Hepatic stellate cell (primary cell): ENCODE measurements at regions not wholly inside any gene's neighbourhood (a gene's known extent, or its start where the extent isn't known, plus 50 kb on each side); places are given as distances from the start of the nearest gene placed in this dataset.
A peak's percentile ranks its signal among the peaks of the same experiment; 100 is the strongest.

Source experiments
- DNase-seq: peaks from one replicate; pipeline ENCODE4 v3.0.0; 2011; ENCODE audit warnings: low spot score

- DNase-seq, result no peak
Observed at GRCh38 chr7:136807598-136807997, 60.9 kb upstream of the CHRM2 start.

- no peak for DNase-seq
Observed at GRCh38 chr7:136803028-136803427, 65.4 kb upstream of the CHRM2 start.

- DNase-seq, result no peak
Observed at GRCh38 chr7:136783934-136784333, 84.5 kb upstream of the CHRM2 start.

GRCh38 chr7:136741941-136742340 is 126.5 kb upstream of the CHRM2 start:
- no peak for DNase-seq

- DNase-seq, result no peak
Observed at GRCh38 chr7:136728945-136729344, 139.5 kb upstream of the CHRM2 start.

- DNase-seq, result no peak
Observed at GRCh38 chr7:136726460-136726859, 142.0 kb upstream of the CHRM2 start.

GRCh38 chr7:136717910-136718557 is 150.4 kb upstream of the CHRM2 start:
- no peak for DNase-seq

- no peak for DNase-seq
Observed at GRCh38 chr7:136714062-136714461, 154.4 kb upstream of the CHRM2 start.

- DNase-seq, result no peak
Observed at GRCh38 chr7:136710751-136711150, 157.7 kb upstream of the CHRM2 start.

- DNase-seq, result no peak
Observed at GRCh38 chr7:136709876-136710275, 158.6 kb upstream of the CHRM2 start.

GRCh38 chr7:136702913-136703312 is 165.5 kb upstream of the CHRM2 start:
- no peak for DNase-seq

GRCh38 chr7:136698977-136699376 is 169.5 kb upstream of the CHRM2 start:
- no peak for DNase-seq

- no peak for DNase-seq
Observed at GRCh38 chr7:136698231-136698630, 170.2 kb upstream of the CHRM2 start.

- no peak for DNase-seq
Observed at GRCh38 chr7:136697271-136697670, 171.2 kb upstream of the CHRM2 start.

- no peak for DNase-seq
Observed at GRCh38 chr7:136693166-136694119, 175.0 kb upstream of the CHRM2 start.

GRCh38 chr7:136692221-136692620 is 176.2 kb upstream of the CHRM2 start:
- DNase-seq, result no peak

- no peak for DNase-seq
Observed at GRCh38 chr7:136688601-136689000, 179.9 kb upstream of the CHRM2 start.

- peak; percentile 8 for DNase-seq
Observed at GRCh38 chr7:136687693-136688322, 180.6 kb upstream of the CHRM2 start.

GRCh38 chr7:136685501-136686173 is 182.8 kb upstream of the CHRM2 start:
- no peak for DNase-seq

GRCh38 chr7:136677471-136678365 is 190.7 kb upstream of the CHRM2 start:
- DNase-seq, result peak; percentile 5

- DNase-seq, result no peak
Observed at GRCh38 chr7:136667584-136667983, 200.9 kb upstream of the CHRM2 start.
